ENCODE measurements at regions not wholly inside any gene's neighbourhood (a gene's known extent, or its start where the extent isn't known, plus 50 kb on each side); places are given as distances from the start of the nearest gene placed in this dataset.

GRCh38 chr2:149921911-149922616, 334.5 kb upstream of the MMADHC start:
- no peak overlapping the region for H3K27ac ChIP-seq
- TF ChIP-seq CTCF (IDR thresholded peaks at IDR 0.05), result no peak
- TF ChIP-seq ZFX (IDR thresholded peaks at IDR 0.05; ENCODE audit: borderline replicate concordance), result no peak

- H3K27ac ChIP-seq, result no peak overlapping the region
- TF ChIP-seq ZFX (IDR thresholded peaks at IDR 0.05; ENCODE audit: borderline replicate concordance), result no peak
- TF ChIP-seq CTCF (IDR thresholded peaks at IDR 0.05), result no peak
Observed at GRCh38 chr2:149920389-149920788, 332.8 kb upstream of the MMADHC start.

- no peak for TF ChIP-seq ZFX (IDR thresholded peaks at IDR 0.05; ENCODE audit: borderline replicate concordance)
- no peak for TF ChIP-seq CTCF (IDR thresholded peaks at IDR 0.05)
Observed at GRCh38 chr2:149915151-149915550, 327.6 kb upstream of the MMADHC start.

GRCh38 chr2:149908726-149909683, 321.4 kb upstream of the MMADHC start:
- no peak overlapping the region for H3K27ac ChIP-seq
- TF ChIP-seq ZFX (IDR thresholded peaks at IDR 0.05; ENCODE audit: borderline replicate concordance), result no peak
- no peak for TF ChIP-seq CTCF (IDR thresholded peaks at IDR 0.05)

More at GRCh38 chr2:149915151-149915550, 327.6 kb upstream of the MMADHC start:
- H3K27ac ChIP-seq, result no peak overlapping the region

GRCh38 chr2:149906886-149907285, 319.3 kb upstream of the MMADHC start:
- H3K27ac ChIP-seq, result no peak overlapping the region
- TF ChIP-seq CTCF (IDR thresholded peaks at IDR 0.05), result no peak
- TF ChIP-seq ZFX (IDR thresholded peaks at IDR 0.05; ENCODE audit: borderline replicate concordance), result no peak

GRCh38 chr2:149904352-149905175, 317.0 kb upstream of the MMADHC start:
- H3K27ac ChIP-seq, result no peak overlapping the region
- TF ChIP-seq CTCF (IDR thresholded peaks at IDR 0.05), result no peak
- TF ChIP-seq ZFX (IDR thresholded peaks at IDR 0.05; ENCODE audit: borderline replicate concordance), result no peak
